Right cardiac atrium (tissue), 5 donors: ENCODE measurements at regions not wholly inside any gene's neighbourhood (a gene's known extent, or its start where the extent isn't known, plus 50 kb on each side); places are given as distances from the start of the nearest gene placed in this dataset.

Experiments
- ATAC-seq, 2 donors: fragments of 200-7000 bp; cut with Tn5 transposase; one replicate each; pipeline versions ENCODE4 v1.8.0 to v1.9.1; 2020; ENCODE audit warnings: moderate library complexity in 2 of 2, mild to moderate bottlenecking in 1 of 2
- DNase-seq, 3 donors: peaks; one replicate each; pipeline ENCODE4 v3.0.0-alpha.2; 2020
- H3K27ac ChIP-seq: one replicate; pipeline ENCODE4 v1.5.1; 2013; ENCODE audit warnings: mild to moderate bottlenecking, low read length, control low read depth, moderate library complexity
- H3K27me3 ChIP-seq: one replicate; pipeline ENCODE4 v1.6.1; 2013; ENCODE audit not compliant: control insufficient read depth, insufficient read depth
- H3K4me1 ChIP-seq: one replicate; pipeline ENCODE4 v1.6.1; 2013; ENCODE audit warnings: low read length; ENCODE audit not compliant: control insufficient read depth, insufficient read depth
- H3K4me3 ChIP-seq: one replicate; pipeline ENCODE4 v1.5.1; 2013; ENCODE audit warnings: low read length, control low read depth
- H3K9me3 ChIP-seq: one replicate; pipeline ENCODE4 v1.6.1; 2013; ENCODE audit warnings: low read length; ENCODE audit not compliant: control insufficient read depth
- WGBS: extraction: QIAGEN DNeasy Blood & Tissue Kit; methylation state at CpG from one replicate; pipeline ENCODE4 v1.1.7; 2013; 5-methylcytosine and 5-hydroxymethylcytosine counted together
- intact Hi-C, 4 donors: fragments of 100-400 bp; cut with DNase I; formaldehyde crosslinking; loops; one replicate each; pipeline versions ENCODE4 v1.11.0 to v1.14.0; 2022 to 2023
- donor health status: healthy with polysubstance abuse.
- donor health status: DM: no; HTN: yes; CAD: no.
- donor health status: DM: no; HTN: no; CAD: no.
- donor health status: DM: no; HTN: yes; CAD: no; lungs with severe emphysema.
- donor health status: DM: yes; HTN: yes; CAD: no.

DNA sequence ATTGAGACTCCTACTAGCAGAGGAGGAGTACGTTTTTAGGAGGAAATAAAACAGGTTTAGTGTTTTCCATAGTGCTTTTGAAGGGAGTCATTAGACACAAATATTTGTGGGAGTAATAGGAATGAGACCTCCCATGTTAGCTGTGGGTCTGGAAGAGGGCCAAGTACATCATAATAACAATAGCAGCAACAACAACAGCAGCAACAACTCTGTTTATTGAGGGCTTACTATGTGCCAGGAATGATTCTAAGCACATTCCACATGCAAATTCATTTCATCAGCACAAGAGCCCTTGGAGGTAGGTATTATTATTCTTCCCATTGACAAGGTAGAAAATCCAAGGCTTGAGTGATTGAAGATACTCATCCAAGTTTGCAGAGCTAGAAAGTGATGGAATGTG is 384.2 kb upstream of the RPS23 start:
- 62% methylated on average over 1 of the region's 1 CpG for WGBS

DNA sequence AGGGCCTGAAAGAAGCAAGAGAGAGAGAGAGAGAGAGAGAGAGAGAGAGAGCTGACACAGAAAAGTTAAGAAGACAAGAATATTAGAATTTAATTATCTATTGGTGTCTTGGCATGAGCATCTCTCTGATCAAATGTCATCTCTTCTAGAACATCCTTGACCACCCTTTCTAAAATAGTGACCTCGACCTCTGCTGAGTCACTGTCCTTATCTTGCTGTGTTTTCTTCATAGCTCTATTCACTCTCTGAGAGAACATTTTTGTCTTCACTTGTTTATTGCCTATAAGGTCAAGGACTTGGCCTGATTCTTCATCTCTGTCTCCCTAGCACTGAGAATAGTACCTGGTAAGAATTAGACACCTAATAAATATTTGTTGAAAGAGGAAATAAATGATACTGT is 383.8 kb upstream of the RPS23 start:
- DNase-seq (no peak), ATAC-seq (no peak)
- H3K27me3 ChIP-seq: no peaks in the 10 kb centered on the region
- H3K9me3 ChIP-seq: no peaks in the 10 kb centered on the region
- H3K27ac ChIP-seq: no peak overlapping the region
- no peaks in the 10 kb centered on the region for H3K4me1 ChIP-seq
- 72% methylated on average over 1 of the region's 1 CpG for WGBS
- no peak overlapping the region for H3K4me3 ChIP-seq
- intact Hi-C loops: no loop called here

More for the DNA sequence above, 384.2 kb upstream of the RPS23 start:
- intact Hi-C loops: no loop called here
- Histone ChIP-seq H3K4me1 (no peaks in the 10 kb centered on the region), H3K9me3 (no peaks in the 10 kb centered on the region), H3K27ac (no peak overlapping the region), H3K27me3 (no peaks in the 10 kb centered on the region), H3K4me3 (no peak overlapping the region)
- ATAC-seq (no peak), DNase-seq (no peak)

DNA sequence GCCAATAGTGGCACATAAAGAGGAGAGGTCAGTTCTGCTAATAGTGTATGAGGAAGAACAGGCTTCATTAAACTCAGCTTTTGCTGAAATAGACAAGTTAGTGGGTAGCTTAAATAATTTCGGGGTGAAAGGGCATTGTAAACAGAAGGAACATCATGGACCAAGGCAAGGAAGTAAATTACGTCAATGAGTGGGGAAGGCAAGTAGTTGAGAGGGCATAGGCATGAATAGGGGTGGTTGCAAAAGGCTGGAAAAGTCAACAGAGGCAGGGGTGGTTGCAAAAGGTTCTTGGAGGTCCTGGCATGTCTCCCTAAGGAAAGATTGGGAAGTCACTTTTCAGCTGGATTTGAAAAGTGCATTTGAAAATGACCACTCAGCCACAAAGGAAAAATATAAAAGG is 383.3 kb upstream of the RPS23 start:
- no peak overlapping the region for H3K27ac ChIP-seq
- no peaks in the 10 kb centered on the region for H3K27me3 ChIP-seq
- intact Hi-C loops: no loop called here

DNA sequence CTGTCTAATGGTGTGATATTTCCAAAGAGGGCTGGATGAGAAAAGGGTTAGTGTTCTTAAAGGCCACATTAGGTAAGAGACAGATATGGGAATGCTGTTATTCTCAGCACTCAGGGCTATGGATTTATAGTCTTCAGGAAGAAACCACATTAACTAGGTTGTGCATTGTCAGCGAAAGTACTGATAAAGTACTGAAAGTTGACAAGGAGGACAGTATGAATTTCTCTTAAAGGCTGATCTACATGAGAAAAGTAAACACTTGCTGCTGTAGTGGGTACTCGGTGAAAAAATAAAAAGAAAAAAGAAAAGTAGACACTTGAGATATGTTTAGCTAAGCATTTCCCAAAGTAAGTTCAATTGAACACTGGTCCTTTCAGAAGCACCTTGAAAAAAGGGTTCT is 381.0 kb upstream of the RPS23 start:
- intact Hi-C loops: no loop called here
- H3K4me1 ChIP-seq: peaks cover 3% of the 10 kb centered on the region
- WGBS: 85% methylated on average over 2 of the region's 2 CpGs

More for the DNA sequence above, 383.3 kb upstream of the RPS23 start:
- DNase-seq (no peak), ATAC-seq (peak in 1 of 2 donors; percentile 19)
- no peaks in the 10 kb centered on the region for H3K9me3 ChIP-seq
- 82% methylated on average over 2 of the region's 2 CpGs for WGBS
- H3K4me1 ChIP-seq: peaks cover 3% of the 10 kb centered on the region
- H3K4me3 ChIP-seq: no peak overlapping the region

GRCh38 chr5:82657033-82657699 is 379.0 kb upstream of the RPS23 start:
- H3K27me3 ChIP-seq: no peaks in the 10 kb centered on the region

More for the DNA sequence above, 381.0 kb upstream of the RPS23 start:
- H3K4me3 ChIP-seq: no peak overlapping the region
- H3K27me3 ChIP-seq: no peaks in the 10 kb centered on the region
- no peaks in the 10 kb centered on the region for H3K9me3 ChIP-seq
- ATAC-seq: no peak
- H3K27ac ChIP-seq: no peak overlapping the region
- DNase-seq: no peak

DNA sequence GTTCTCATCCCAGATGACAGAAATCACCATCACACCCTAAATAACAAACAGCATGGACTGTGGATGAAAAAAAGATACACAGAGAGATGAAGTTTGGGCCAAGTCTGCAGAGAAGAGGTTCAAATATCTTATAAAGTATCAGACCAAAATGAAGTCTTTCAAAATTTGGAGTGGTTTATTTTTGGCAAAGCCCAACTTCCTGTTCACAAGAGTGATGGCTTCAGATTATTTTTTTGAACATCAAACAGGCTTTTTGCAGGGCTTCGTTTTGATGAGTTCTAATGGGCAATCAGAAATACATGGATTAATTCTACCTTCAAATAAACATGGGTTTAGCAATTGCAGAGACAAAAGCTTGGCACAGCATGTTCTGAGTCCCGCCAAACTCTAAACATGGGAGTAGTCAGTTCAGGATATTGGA is 378.2 kb upstream of the RPS23 start:
- no peak overlapping the region for H3K27ac ChIP-seq
- no peak for DNase-seq
- no peaks in the 10 kb centered on the region for H3K9me3 ChIP-seq
- no peaks in the 10 kb centered on the region for H3K27me3 ChIP-seq
- 37% methylated on average over 2 of the region's 2 CpGs for WGBS
- no peak overlapping the region for H3K4me3 ChIP-seq
- intact Hi-C loops: no loop called here
- H3K4me1 ChIP-seq: peaks cover 3% of the 10 kb centered on the region
- peak in 1 of 2 donors; percentile 45 for ATAC-seq

More at GRCh38 chr5:82657033-82657699, 379.0 kb upstream of the RPS23 start:
- 48% methylated on average over 5 of the region's 5 CpGs for WGBS
- peak; percentile 52 to 76 for ATAC-seq
- no peak for DNase-seq
- intact Hi-C loops: no loop called here
- Histone ChIP-seq H3K4me1 (peaks cover 3% of the 10 kb centered on the region), H3K27ac (no peak overlapping the region), H3K9me3 (no peaks in the 10 kb centered on the region), H3K4me3 (no peak overlapping the region)

DNA sequence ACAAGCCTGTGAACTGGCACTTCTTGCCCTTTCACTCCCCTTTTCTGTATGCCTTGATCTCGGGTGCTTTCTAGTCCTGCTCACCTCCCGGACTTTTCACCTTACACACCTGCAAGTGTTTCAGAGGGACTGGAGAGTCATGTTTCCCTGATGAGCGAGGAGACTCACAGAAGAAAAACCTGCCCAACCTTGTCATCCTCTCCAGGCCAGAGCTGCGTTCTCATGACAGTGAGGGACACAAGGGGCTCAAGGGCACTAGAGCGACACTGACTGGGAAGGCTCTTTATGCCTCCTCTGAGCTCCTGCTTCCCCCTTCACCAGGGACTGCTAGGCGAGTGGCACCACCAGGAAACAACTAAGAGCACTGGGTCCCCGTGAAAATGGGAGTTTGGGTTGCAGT is 376.9 kb upstream of the RPS23 start:
- no peak overlapping the region for H3K27ac ChIP-seq
- ATAC-seq: no peak
- H3K4me3 ChIP-seq: no peak overlapping the region
- intact Hi-C loops: no loop called here
- no peaks in the 10 kb centered on the region for H3K27me3 ChIP-seq
- no peak for DNase-seq
- no peaks in the 10 kb centered on the region for H3K9me3 ChIP-seq
- H3K4me1 ChIP-seq: peaks cover 3% of the 10 kb centered on the region
- WGBS: 95% methylated on average over 7 of the region's 7 CpGs

- Histone ChIP-seq H3K4me1 (no peaks in the 10 kb centered on the region), H3K27me3 (no peaks in the 10 kb centered on the region), H3K9me3 (no peaks in the 10 kb centered on the region), H3K4me3 (no peak overlapping the region), H3K27ac (no peak overlapping the region)
- 38% methylated on average over 3 of the region's 3 CpGs for WGBS
- intact Hi-C loops: loop anchor here in 3 of 4 donors (10.0 kb wide), 5 partner anchors 145 to 915 kb away; partner anchors contain the start of gene VCAN (in 1 of the 3)
- no peak for ATAC-seq
- DNase-seq: no peak
Observed at GRCh38 chr5:82649943-82650342, 371.8 kb upstream of the RPS23 start.

- Histone ChIP-seq H3K27me3 (no peaks in the 10 kb centered on the region), H3K4me1 (peaks cover 2% of the 10 kb centered on the region), H3K9me3 (no peaks in the 10 kb centered on the region), H3K27ac (no peak overlapping the region), H3K4me3 (no peak overlapping the region)
- WGBS: 93% methylated on average over 4 of the region's 4 CpGs
- intact Hi-C loops: loop anchor here in 3 of 4 donors (5.0 to 10.0 kb wide), 6 partner anchors 150 to 920 kb away; partner anchors contain the start of gene VCAN (in 1 of the 3)
- no peak for ATAC-seq
- no peak for DNase-seq
Observed at GRCh38 chr5:82644766-82645165, 366.6 kb upstream of the RPS23 start.

DNA sequence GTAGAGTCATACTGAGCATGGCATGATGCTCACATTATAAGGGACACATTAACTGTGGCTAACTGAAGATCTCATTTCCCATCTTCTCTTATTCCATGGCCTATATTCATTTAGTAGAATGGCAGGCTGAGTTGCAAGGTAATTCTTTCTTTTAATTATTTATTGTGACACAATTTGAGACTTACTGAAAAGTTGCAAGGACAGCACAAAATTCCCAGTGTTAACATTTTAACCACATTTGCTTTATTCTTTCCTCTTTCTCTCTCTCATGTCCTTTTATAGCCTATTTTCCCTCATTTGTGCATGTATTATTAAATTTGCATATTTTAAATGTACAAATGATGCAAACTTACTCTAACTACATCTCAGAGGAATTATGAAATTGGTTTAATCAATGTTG is 366.1 kb upstream of the RPS23 start:
- no peaks in the 10 kb centered on the region for H3K27me3 ChIP-seq
- H3K4me1 ChIP-seq: peaks cover 2% of the 10 kb centered on the region
- ATAC-seq: no peak
- H3K4me3 ChIP-seq: no peak overlapping the region
- no peak overlapping the region for H3K27ac ChIP-seq
- intact Hi-C loops: loop anchor here in 3 of 4 donors (5.0 to 10.0 kb wide), 6 partner anchors 151 to 921 kb away; partner anchors contain the start of gene VCAN (in 1 of the 3)
- no peak for DNase-seq
- no peaks in the 10 kb centered on the region for H3K9me3 ChIP-seq

DNA sequence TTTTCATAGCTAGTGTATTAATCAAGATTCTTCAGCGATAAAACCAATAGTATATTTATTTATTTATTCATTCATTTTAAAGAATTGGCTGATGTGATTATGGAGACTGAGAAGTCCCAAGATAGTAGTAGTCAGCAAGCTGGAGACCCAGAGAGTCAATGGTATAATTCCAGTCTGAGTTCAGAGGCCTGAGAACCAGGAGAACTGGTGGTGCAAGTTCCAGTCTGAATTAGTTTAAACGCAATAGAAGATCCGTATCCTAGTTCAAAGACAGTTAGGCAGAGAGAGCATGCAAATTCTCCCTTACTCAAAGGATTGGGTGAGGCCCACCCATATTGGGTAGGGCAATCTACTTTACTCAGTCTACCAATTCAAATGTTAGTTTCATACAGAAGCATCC is 364.2 kb upstream of the RPS23 start:
- intact Hi-C loops: loop anchor here in 3 of 4 donors (5.0 to 10.0 kb wide), 6 partner anchors 152 to 922 kb away; partner anchors contain the start of gene VCAN (in 1 of the 3)

More for the DNA sequence above, 364.2 kb upstream of the RPS23 start:
- H3K9me3 ChIP-seq: no peaks in the 10 kb centered on the region
- H3K27me3 ChIP-seq: no peaks in the 10 kb centered on the region
- DNase-seq (no peak), ATAC-seq (no peak)
- 98% methylated on average over 3 of the region's 3 CpGs for WGBS
- H3K4me1 ChIP-seq: peaks cover 2% of the 10 kb centered on the region
- no peak overlapping the region for H3K27ac ChIP-seq
- H3K4me3 ChIP-seq: no peak overlapping the region
